ENCODE measurements at regions not wholly inside any gene's neighbourhood (a gene's known extent, or its start where the extent isn't known, plus 50 kb on each side); places are given as distances from the start of the nearest gene placed in this dataset.

GRCh38 chr2:181780657-181781056, 100.3 kb upstream of the NEUROD1 start:
- H3K79me2 ChIP-seq (ENCODE audit: control insufficient read depth, insufficient read depth, low read length, unreplicated experiment), result no peaks in the 10 kb centered on the region
- H3K4me1 ChIP-seq (ENCODE audit: control insufficient read depth, insufficient read depth, low read length, unreplicated experiment), result peaks cover 39% of the 10 kb centered on the region
- no peak overlapping the region for H3K27ac ChIP-seq (ENCODE audit: low read depth, low read length)
- H3K4me3 ChIP-seq (ENCODE audit: low read depth, low read length), result no peak overlapping the region
- peak overlapping the region; percentile 47 for H2AFZ ChIP-seq (ENCODE audit: low read length, unreplicated experiment)
- no peaks in the 10 kb centered on the region for H3K36me3 ChIP-seq (ENCODE audit: insufficient read depth, low read length)
- no peaks in the 10 kb centered on the region for H3K27me3 ChIP-seq (ENCODE audit: insufficient read depth, low read length)

- Histone ChIP-seq H3K79me2 (ENCODE audit: control insufficient read depth, insufficient read depth, low read length, unreplicated experiment) (no peaks in the 10 kb centered on the region), H3K4me1 (ENCODE audit: control insufficient read depth, insufficient read depth, low read length, unreplicated experiment) (peaks cover 45% of the 10 kb centered on the region), H3K27me3 (ENCODE audit: insufficient read depth, low read length) (no peaks in the 10 kb centered on the region), H2AFZ (ENCODE audit: low read length, unreplicated experiment) (no peak overlapping the region), H3K27ac (ENCODE audit: low read depth, low read length) (no peak overlapping the region), H3K4me3 (ENCODE audit: low read depth, low read length) (no peak overlapping the region), H3K36me3 (ENCODE audit: insufficient read depth, low read length) (no peaks in the 10 kb centered on the region)
Observed at GRCh38 chr2:181781078-181781786, 100.9 kb upstream of the NEUROD1 start.

- H3K4me1 ChIP-seq (ENCODE audit: control insufficient read depth, insufficient read depth, low read length, unreplicated experiment), result peaks cover 49% of the 10 kb centered on the region
- H3K27ac ChIP-seq (ENCODE audit: low read depth, low read length), result no peak overlapping the region
- H3K27me3 ChIP-seq (ENCODE audit: insufficient read depth, low read length), result no peaks in the 10 kb centered on the region
- H3K4me3 ChIP-seq (ENCODE audit: low read depth, low read length), result no peak overlapping the region
- H2AFZ ChIP-seq (ENCODE audit: low read length, unreplicated experiment), result no peak overlapping the region
- H3K36me3 ChIP-seq (ENCODE audit: insufficient read depth, low read length), result no peaks in the 10 kb centered on the region
- no peaks in the 10 kb centered on the region for H3K79me2 ChIP-seq (ENCODE audit: control insufficient read depth, insufficient read depth, low read length, unreplicated experiment)
Observed at GRCh38 chr2:181782660-181783059, 102.3 kb upstream of the NEUROD1 start.

- Histone ChIP-seq H3K4me3 (ENCODE audit: low read depth, low read length) (peak overlapping the region; percentile 49; the same call in 1 of the 2 replicates), H3K27me3 (ENCODE audit: insufficient read depth, low read length) (no peaks in the 10 kb centered on the region), H3K79me2 (ENCODE audit: control insufficient read depth, insufficient read depth, low read length, unreplicated experiment) (no peaks in the 10 kb centered on the region), H3K36me3 (ENCODE audit: insufficient read depth, low read length) (no peaks in the 10 kb centered on the region), H2AFZ (ENCODE audit: low read length, unreplicated experiment) (peak overlapping the region; percentile 78), H3K27ac (ENCODE audit: low read depth, low read length) (peak overlapping the region; percentile 58), H3K4me1 (ENCODE audit: control insufficient read depth, insufficient read depth, low read length, unreplicated experiment) (peaks cover 50% of the 10 kb centered on the region)
Observed at GRCh38 chr2:181784556-181784955, 104.2 kb upstream of the NEUROD1 start.

- Histone ChIP-seq H3K4me3 (ENCODE audit: low read depth, low read length) (no peak overlapping the region), H3K27ac (ENCODE audit: low read depth, low read length) (peak overlapping the region; percentile 58), H3K4me1 (ENCODE audit: control insufficient read depth, insufficient read depth, low read length, unreplicated experiment) (peaks cover 50% of the 10 kb centered on the region), H3K27me3 (ENCODE audit: insufficient read depth, low read length) (no peaks in the 10 kb centered on the region), H3K36me3 (ENCODE audit: insufficient read depth, low read length) (no peaks in the 10 kb centered on the region), H3K79me2 (ENCODE audit: control insufficient read depth, insufficient read depth, low read length, unreplicated experiment) (no peaks in the 10 kb centered on the region), H2AFZ (ENCODE audit: low read length, unreplicated experiment) (no peak overlapping the region)
Observed at GRCh38 chr2:181785691-181786344, 105.5 kb upstream of the NEUROD1 start.

GRCh38 chr2:181786371-181787228, 104.9 kb upstream of the ITPRID2 start:
- Histone ChIP-seq H3K79me2 (ENCODE audit: control insufficient read depth, insufficient read depth, low read length, unreplicated experiment) (no peaks in the 10 kb centered on the region), H3K4me3 (ENCODE audit: low read depth, low read length) (no peak overlapping the region), H3K27me3 (ENCODE audit: insufficient read depth, low read length) (no peaks in the 10 kb centered on the region), H3K27ac (ENCODE audit: low read depth, low read length) (peak overlapping the region; percentile 58; the same call in 1 of the 2 replicates), H3K4me1 (ENCODE audit: control insufficient read depth, insufficient read depth, low read length, unreplicated experiment) (peaks cover 55% of the 10 kb centered on the region), H2AFZ (ENCODE audit: low read length, unreplicated experiment) (no peak overlapping the region), H3K36me3 (ENCODE audit: insufficient read depth, low read length) (no peaks in the 10 kb centered on the region)

GRCh38 chr2:181787310-181788048, 104.1 kb upstream of the ITPRID2 start:
- Histone ChIP-seq H3K4me3 (ENCODE audit: low read depth, low read length) (no peak overlapping the region), H3K27ac (ENCODE audit: low read depth, low read length) (no peak overlapping the region), H3K27me3 (ENCODE audit: insufficient read depth, low read length) (no peaks in the 10 kb centered on the region), H2AFZ (ENCODE audit: low read length, unreplicated experiment) (no peak overlapping the region), H3K4me1 (ENCODE audit: control insufficient read depth, insufficient read depth, low read length, unreplicated experiment) (peaks cover 63% of the 10 kb centered on the region), H3K36me3 (ENCODE audit: insufficient read depth, low read length) (no peaks in the 10 kb centered on the region), H3K79me2 (ENCODE audit: control insufficient read depth, insufficient read depth, low read length, unreplicated experiment) (no peaks in the 10 kb centered on the region)

GRCh38 chr2:181788897-181789555, 102.5 kb upstream of the ITPRID2 start:
- peak overlapping the region; percentile 40 for H2AFZ ChIP-seq (ENCODE audit: low read length, unreplicated experiment)
- H3K36me3 ChIP-seq (ENCODE audit: insufficient read depth, low read length), result no peaks in the 10 kb centered on the region
- H3K27ac ChIP-seq (ENCODE audit: low read depth, low read length), result peak overlapping the region; percentile 11; the same call in 1 of the 2 replicates
- no peaks in the 10 kb centered on the region for H3K27me3 ChIP-seq (ENCODE audit: insufficient read depth, low read length)
- H3K79me2 ChIP-seq (ENCODE audit: control insufficient read depth, insufficient read depth, low read length, unreplicated experiment), result no peaks in the 10 kb centered on the region
- no peak overlapping the region for H3K4me3 ChIP-seq (ENCODE audit: low read depth, low read length)
- H3K4me1 ChIP-seq (ENCODE audit: control insufficient read depth, insufficient read depth, low read length, unreplicated experiment), result peaks cover 61% of the 10 kb centered on the region

GRCh38 chr2:181789827-181790448, 101.6 kb upstream of the ITPRID2 start:
- no peaks in the 10 kb centered on the region for H3K79me2 ChIP-seq (ENCODE audit: control insufficient read depth, insufficient read depth, low read length, unreplicated experiment)
- H2AFZ ChIP-seq (ENCODE audit: low read length, unreplicated experiment), result no peak overlapping the region
- H3K27ac ChIP-seq (ENCODE audit: low read depth, low read length), result no peak overlapping the region
- peaks cover 54% of the 10 kb centered on the region for H3K4me1 ChIP-seq (ENCODE audit: control insufficient read depth, insufficient read depth, low read length, unreplicated experiment)
- no peaks in the 10 kb centered on the region for H3K36me3 ChIP-seq (ENCODE audit: insufficient read depth, low read length)
- H3K27me3 ChIP-seq (ENCODE audit: insufficient read depth, low read length), result no peaks in the 10 kb centered on the region
- H3K4me3 ChIP-seq (ENCODE audit: low read depth, low read length), result no peak overlapping the region

Measured in ACC112 (cell line).